Liver (tissue), 3 donors: ENCODE measurements at regions not wholly inside any gene's neighbourhood (a gene's known extent, or its start where the extent isn't known, plus 50 kb on each side); places are given as distances from the start of the nearest gene placed in this dataset.
"Not testable (repeated sequence)": the region's sequence is repeated elsewhere in the genome, so short reads cannot be mapped to it uniquely, and the experiment has no call there.

Source experiments
- ATF3 ChIP-seq: IDR thresholded peaks from 2 replicates; pipeline ENCODE4 v1.6.1; 2016; ENCODE audit warnings: antibody characterized with exemption
- CTCF ChIP-seq: fragments of 150-350 bp; IDR thresholded peaks from 2 replicates; pipeline ENCODE4 v1.5.1; 2017; ENCODE audit warnings: improper control_type of control experiment, low read depth, low read length; ENCODE audit not compliant: missing input control
- EGR1 ChIP-seq, 2 donors: IDR thresholded peaks; 2 replicates each; pipeline ENCODE4 v1.6.1; 2016 to 2018; ENCODE audit warnings: antibody characterized with exemption in 2 of 2, low read depth in 2 of 2
- GABPA ChIP-seq, 2 donors: IDR thresholded peaks in 1 of 2; conservative IDR thresholded peaks in 1 of 2; 2 replicates each; pipeline ENCODE4 v1.6.1; 2016; ENCODE audit warnings: antibody characterized with exemption in 2 of 2, mild to moderate bottlenecking in 1 of 2, moderate library complexity in 1 of 2
- RAD21 ChIP-seq, 2 donors: IDR thresholded peaks; 2 replicates each; pipeline ENCODE4 v1.6.1; 2016; ENCODE audit warnings: antibody characterized with exemption in 2 of 2, mild to moderate bottlenecking in 2 of 2
- REST ChIP-seq: IDR thresholded peaks from 2 replicates; pipeline ENCODE4 v1.6.1; 2016; ENCODE audit warnings: antibody characterized with exemption, mild to moderate bottlenecking
- SP1 ChIP-seq: IDR thresholded peaks from 2 replicates; pipeline ENCODE4 v1.6.1; 2018; ENCODE audit warnings: antibody characterized with exemption, mild to moderate bottlenecking
- TAF1 ChIP-seq: conservative IDR thresholded peaks from 2 replicates; pipeline ENCODE4 v1.6.1; 2016; ENCODE audit warnings: antibody characterized with exemption, mild to moderate bottlenecking
- donor health status: healthy.
- donor health status: healthy.

GRCh38 chr7:65758991-65759390, 113.9 kb upstream of the VKORC1L1 start:
- not testable (repeated sequence) for TF ChIP-seq RAD21 (IDR thresholded peaks at IDR 0.05); REST; CTCF; ATF3; TAF1; SP1; EGR1 (IDR thresholded peaks at IDR 0.05; ENCODE audit: low read depth in 2 of 2); GABPA (IDR thresholded peaks at IDR 0.05 in 1 of 2, conservative IDR thresholded peaks at IDR 0.05 in 1 of 2)
